GM13977 (cell line): ENCODE measurements at regions not wholly inside any gene's neighbourhood (a gene's known extent, or its start where the extent isn't known, plus 50 kb on each side); places are given as distances from the start of the nearest gene placed in this dataset.

Experiments
- DNase-seq: peaks from one replicate; pipeline ENCODE4 v3.0.0; 2012; ENCODE audit warnings: low spot score
- CTCF ChIP-seq: IDR thresholded peaks from 2 replicates; pipeline ENCODE4 v1.5.1; 2012; ENCODE audit warnings: mild to moderate bottlenecking, control low read depth; ENCODE audit not compliant: insufficient read depth; ENCODE audit errors: extremely low read depth, missing control alignments
- in situ Hi-C: fragments of 300-500 bp; cut with MboI; formaldehyde crosslinking; loops from one replicate; pipeline ENCODE4 v1.12.0; 2022; ENCODE audit warnings: low sequenced_read_pairs, low pct_unique_long_range_greater_than_20kb, mixed read lengths, inconsistent platforms; ENCODE audit not compliant: unreplicated experiment

GRCh38 chr2:105581555-105581944 is 163.2 kb upstream of the NCK2 start:
- DNase-seq, result no peak
- no peak for TF ChIP-seq CTCF
- in situ Hi-C loops, result loop anchor here (25.0 kb wide), 1 partner anchor 506 kb away; no protein-coding TSS in a partner anchor

DNA sequence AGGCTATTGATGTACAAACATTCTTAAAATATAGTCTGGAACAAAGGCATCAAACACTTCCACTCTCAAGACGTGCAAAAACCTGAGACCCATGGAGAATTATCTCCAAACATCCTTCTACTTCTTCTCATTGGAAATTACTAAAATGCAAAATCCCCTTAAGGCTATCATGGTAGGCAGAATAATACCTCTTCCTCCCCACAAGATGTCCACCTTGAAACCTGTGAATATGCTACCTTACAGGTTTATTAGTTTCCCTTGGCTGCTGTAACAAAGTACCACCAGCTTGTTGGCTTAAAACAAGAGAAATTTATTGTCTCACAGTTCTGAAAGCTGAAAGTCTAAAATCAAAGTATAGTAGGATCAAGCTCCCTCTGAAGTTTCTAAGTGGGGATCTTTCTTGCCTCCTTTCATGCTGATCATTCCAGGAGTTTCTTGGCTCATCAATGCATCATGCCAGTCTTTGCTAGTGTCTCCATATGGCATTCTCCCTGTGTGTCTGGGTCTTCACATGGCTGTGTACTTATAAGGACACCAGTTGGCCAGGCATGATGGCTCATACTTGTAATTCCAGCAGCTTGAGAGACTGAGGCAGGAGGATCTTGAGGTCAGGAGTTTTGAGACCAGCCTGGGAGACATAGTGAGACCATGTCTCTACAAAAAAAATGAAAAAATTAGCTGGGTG is 163.7 kb upstream of the NCK2 start:
- in situ Hi-C loops, result loop anchor here (25.0 kb wide), 1 partner anchor 506 kb away; no protein-coding TSS in a partner anchor

GRCh38 chr2:105580216-105580615 is 164.5 kb upstream of the NCK2 start:
- in situ Hi-C loops, result loop anchor here (25.0 kb wide), 1 partner anchor 507 kb away; no protein-coding TSS in a partner anchor
- DNase-seq, result no peak

More for the DNA sequence above, 163.7 kb upstream of the NCK2 start:
- TF ChIP-seq CTCF, result no peak
- DNase-seq, result no peak

GRCh38 chr2:105578166-105578565 is 166.5 kb upstream of the NCK2 start:
- DNase-seq, result no peak
- no peak for TF ChIP-seq CTCF
- in situ Hi-C loops, result loop anchor here (25.0 kb wide), 1 partner anchor 509 kb away; no protein-coding TSS in a partner anchor

More at GRCh38 chr2:105580216-105580615, 164.5 kb upstream of the NCK2 start:
- no peak for TF ChIP-seq CTCF

GRCh38 chr2:105577762-105578161 is 166.9 kb upstream of the NCK2 start:
- no peak for TF ChIP-seq CTCF
- in situ Hi-C loops, result loop anchor here (25.0 kb wide), 1 partner anchor 510 kb away; no protein-coding TSS in a partner anchor
- DNase-seq, result no peak

DNA sequence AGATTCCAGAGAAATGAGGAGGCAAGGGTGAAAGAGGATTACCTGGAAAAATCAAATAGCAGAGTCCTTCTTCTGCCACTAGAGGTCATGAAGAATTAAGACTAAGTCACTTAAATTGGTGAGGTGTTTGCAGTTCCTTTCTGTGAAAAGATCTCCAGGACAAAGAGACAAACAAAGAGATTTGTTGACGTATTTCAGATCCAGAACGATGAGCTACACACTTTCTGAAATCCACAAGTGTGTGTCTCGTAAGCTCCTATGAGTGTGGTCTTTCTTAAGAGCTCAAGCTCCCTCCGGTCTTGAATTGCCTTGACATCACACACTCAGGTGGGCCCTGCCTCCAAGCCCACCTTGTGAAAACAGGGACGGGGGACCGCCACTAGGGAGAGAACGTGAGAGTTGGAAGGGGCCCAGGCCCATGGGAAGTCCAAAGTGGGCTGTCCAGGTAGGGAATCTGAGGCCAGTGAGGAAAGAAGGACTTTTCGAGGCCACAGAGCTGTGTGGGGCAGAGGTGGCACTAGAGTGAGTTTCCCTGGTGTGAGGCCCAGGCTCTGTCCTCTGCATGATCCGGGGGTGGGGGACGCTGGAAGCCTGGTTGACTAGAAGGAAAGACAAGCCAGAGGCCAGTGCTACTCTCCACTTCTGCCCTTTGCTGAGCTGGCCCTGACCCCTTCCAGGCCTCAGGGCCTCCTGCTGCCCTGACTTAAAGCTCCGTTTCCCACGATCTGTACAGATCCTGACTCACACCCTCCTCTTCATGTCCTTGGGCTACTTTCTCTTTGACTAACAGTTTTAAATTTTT is 168.1 kb upstream of the NCK2 start:
- peak; percentile 63 for TF ChIP-seq CTCF
- peak; percentile 59 for DNase-seq
- in situ Hi-C loops, result loop anchor here (25.0 kb wide), 1 partner anchor 511 kb away; no protein-coding TSS in a partner anchor
